Calu3 (cell line): ENCODE measurements at regions not wholly inside any gene's neighbourhood (a gene's known extent, or its start where the extent isn't known, plus 50 kb on each side); places are given as distances from the start of the nearest gene placed in this dataset.

ENCODE experiments used
- BruUV-seq: library from RNA; stranded (reverse); fragments of 400-500 nt; replicated peaks from 2 replicates; lab custom pipeline; 2021; lab: Mats Ljungman, UMichigan
- CTCF ChIA-PET: fragments of 300-600 bp; sonication (Branson Sonifier 250); formaldehyde crosslinking; loops from one replicate; lab custom pipeline; 2022; ENCODE audit warnings: antibody characterized with exemption; lab: Charles Lee
- DNase-seq: peaks from one replicate; pipeline ENCODE4 v3.0.0; 2022
- H3K27ac Mint-ChIP-seq: one replicate; pipeline ENCODE4 v1.8.0; 2022; ENCODE audit warnings: mixed read lengths; ENCODE audit not compliant: unreplicated experiment
- H3K27me3 Mint-ChIP-seq: one replicate; pipeline ENCODE4 v1.8.0; 2022; ENCODE audit warnings: mixed read lengths; ENCODE audit not compliant: unreplicated experiment
- H3K36me3 Mint-ChIP-seq: one replicate; pipeline ENCODE4 v1.8.0; 2022; ENCODE audit warnings: mild to moderate bottlenecking, moderate library complexity, mixed read lengths; ENCODE audit not compliant: insufficient read depth, unreplicated experiment
- H3K4me1 Mint-ChIP-seq: one replicate; pipeline ENCODE4 v1.8.0; 2022; ENCODE audit warnings: mild to moderate bottlenecking, low read depth, mixed read lengths; ENCODE audit not compliant: unreplicated experiment
- H3K4me3 Mint-ChIP-seq: one replicate; pipeline ENCODE4 v1.8.0; 2022; ENCODE audit warnings: mild to moderate bottlenecking, low read depth, moderate library complexity, mixed read lengths; ENCODE audit not compliant: unreplicated experiment
- H3K9me3 Mint-ChIP-seq: one replicate; pipeline ENCODE4 v1.8.0; 2022; ENCODE audit warnings: low read depth, mixed read lengths; ENCODE audit not compliant: unreplicated experiment
- intact Hi-C: fragments of 100-400 bp; cut with micrococcal nuclease; formaldehyde crosslinking; loops from one replicate; pipeline ENCODE4 v1.10.0; 2022; ENCODE audit not compliant: unreplicated experiment
- TF ChIP-seq, protein P1 (sequence below): fragments of 200-600 bp; IDR thresholded peaks from one replicate; pipeline ENCODE4 v1.8.0; 2022; ENCODE audit warnings: antibody characterized with exemption; ENCODE audit not compliant: unreplicated experiment

DNA sequence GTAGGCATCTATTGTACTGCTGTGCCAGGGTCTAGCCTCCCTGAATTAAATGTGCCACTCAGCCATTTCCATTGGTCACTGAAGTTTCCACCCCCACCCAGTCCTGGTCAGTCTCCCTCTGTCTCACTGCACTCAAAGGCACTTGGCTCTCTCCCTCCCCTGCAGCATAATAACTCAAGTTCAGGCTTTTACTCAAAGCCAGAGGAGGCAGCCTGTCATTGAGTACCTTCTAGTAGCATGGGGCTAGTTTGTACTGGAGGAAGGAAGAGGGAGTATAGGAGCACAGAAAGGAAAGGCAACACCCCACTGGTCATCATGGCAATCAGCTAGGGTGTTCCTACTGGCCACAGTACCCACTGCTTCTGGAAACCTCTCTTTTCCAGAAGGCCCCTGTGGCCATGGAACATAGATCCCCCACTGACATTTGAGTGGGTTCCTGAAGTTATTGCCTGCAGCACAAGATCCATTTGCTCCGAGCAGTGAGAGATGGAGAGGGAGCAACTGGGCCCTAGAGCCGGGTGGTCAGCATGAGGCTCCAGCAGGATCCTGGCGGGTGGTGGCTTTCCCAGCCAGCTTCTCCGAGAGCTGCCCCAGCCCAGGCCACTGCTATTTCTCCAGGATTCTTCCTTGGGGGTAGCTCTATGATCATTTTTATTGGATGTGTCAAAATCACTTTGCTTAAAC, 89.9 kb upstream of the CPEB4 start:
- DNase-seq: no peak
- CTCF ChIA-PET: no interaction called here
- Mint-ChIP-seq H3K27ac (no peak overlapping the region), H3K36me3 (no peaks in the 10 kb centered on the region), H3K4me1 (peaks cover 34% of the 10 kb centered on the region), H3K27me3 (no peaks in the 10 kb centered on the region), H3K9me3 (no peaks in the 10 kb centered on the region), H3K4me3 (no peak overlapping the region)
- TF ChIP-seq, protein P1, sequence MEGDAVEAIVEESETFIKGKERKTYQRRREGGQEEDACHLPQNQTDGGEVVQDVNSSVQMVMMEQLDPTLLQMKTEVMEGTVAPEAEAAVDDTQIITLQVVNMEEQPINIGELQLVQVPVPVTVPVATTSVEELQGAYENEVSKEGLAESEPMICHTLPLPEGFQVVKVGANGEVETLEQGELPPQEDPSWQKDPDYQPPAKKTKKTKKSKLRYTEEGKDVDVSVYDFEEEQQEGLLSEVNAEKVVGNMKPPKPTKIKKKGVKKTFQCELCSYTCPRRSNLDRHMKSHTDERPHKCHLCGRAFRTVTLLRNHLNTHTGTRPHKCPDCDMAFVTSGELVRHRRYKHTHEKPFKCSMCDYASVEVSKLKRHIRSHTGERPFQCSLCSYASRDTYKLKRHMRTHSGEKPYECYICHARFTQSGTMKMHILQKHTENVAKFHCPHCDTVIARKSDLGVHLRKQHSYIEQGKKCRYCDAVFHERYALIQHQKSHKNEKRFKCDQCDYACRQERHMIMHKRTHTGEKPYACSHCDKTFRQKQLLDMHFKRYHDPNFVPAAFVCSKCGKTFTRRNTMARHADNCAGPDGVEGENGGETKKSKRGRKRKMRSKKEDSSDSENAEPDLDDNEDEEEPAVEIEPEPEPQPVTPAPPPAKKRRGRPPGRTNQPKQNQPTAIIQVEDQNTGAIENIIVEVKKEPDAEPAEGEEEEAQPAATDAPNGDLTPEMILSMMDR: no peak
- intact Hi-C loops: no loop called here
- no TSS peak for BruUV-seq

DNA sequence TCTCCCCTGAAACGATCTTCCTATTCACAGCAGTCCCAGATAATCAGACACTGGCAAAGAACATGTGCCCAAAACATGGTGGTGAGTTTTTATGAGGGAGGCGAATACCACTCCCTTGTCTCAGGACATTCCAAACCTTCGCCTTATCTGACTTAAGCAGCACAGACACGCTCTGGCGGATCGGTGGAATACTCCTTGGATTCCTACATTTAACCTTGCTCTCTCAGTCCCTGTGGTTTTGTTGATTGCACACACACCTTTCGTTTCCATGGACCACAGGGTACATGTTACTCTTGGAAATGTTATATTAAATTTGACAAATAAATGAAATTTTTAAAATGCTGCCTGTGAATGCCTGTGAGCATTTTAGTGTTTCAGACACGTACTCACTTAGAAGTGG, 87.8 kb upstream of the CPEB4 start:
- no peak for DNase-seq
- H3K4me1 Mint-ChIP-seq: peaks cover 22% of the 10 kb centered on the region
- H3K36me3 Mint-ChIP-seq: no peaks in the 10 kb centered on the region
- CTCF ChIA-PET: no interaction called here
- no peaks in the 10 kb centered on the region for H3K9me3 Mint-ChIP-seq
- intact Hi-C loops: no loop called here
- TF ChIP-seq, protein P1: no peak
- H3K4me3 Mint-ChIP-seq: no peak overlapping the region
- no TSS peak for BruUV-seq
- H3K27ac Mint-ChIP-seq: no peak overlapping the region
- H3K27me3 Mint-ChIP-seq: no peaks in the 10 kb centered on the region

DNA sequence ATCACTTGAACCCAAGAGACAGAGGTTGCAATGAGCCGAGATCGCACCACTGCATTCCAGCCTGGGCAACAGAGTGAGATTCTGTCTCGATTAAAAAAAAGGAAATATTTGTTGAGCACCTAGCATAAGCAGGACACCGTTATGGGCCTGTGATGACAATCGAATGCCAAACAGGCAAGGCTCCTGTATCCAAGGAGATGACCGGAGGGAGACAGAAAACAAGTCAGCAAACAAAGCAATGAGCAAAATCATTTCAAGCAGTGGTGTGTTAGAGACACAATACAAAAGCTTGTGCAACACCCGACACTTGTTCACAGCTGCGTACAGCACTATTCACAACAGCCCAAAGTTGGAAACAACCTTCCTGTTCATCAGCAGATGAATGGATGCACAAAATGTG, 87.1 kb upstream of the CPEB4 start:
- BruUV-seq: no TSS peak

DNA sequence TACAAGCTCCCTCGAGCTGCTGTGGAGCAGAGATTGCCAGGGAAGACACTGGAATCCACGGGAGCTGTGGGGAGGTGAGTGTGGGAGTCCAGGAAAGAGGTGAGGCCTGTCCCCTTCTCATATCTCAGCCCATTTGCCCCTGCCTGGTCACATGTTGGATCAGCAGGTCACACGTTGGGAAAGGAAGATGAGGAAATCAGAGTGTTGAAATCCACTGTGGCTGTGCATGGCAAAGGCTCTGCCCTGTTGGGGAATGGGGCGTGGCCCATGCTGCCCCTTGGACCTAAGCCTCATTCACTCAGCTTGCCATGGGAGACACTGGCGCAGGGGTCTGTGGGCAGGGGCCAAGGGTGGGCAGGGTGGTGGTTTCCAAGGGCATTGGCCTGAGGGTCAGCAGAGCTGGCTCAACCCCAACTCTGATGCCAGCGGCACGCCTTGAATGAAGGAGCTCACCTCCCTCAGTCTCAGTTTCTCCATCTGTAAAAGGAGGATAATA, 85.4 kb upstream of the CPEB4 start:
- peak overlapping the region; percentile 42 for H3K27ac Mint-ChIP-seq
- BruUV-seq: no TSS peak
- TF ChIP-seq, protein P1: no peak
- CTCF ChIA-PET: interaction anchor here (1.2 kb wide), 1 partner anchor 24 kb away, joined by 3 read pairs; no protein-coding TSS in a partner anchor
- DNase-seq: peak; percentile 78
- H3K4me3 Mint-ChIP-seq: no peak overlapping the region
- H3K9me3 Mint-ChIP-seq: no peaks in the 10 kb centered on the region
- no peaks in the 10 kb centered on the region for H3K27me3 Mint-ChIP-seq
- H3K36me3 Mint-ChIP-seq: no peaks in the 10 kb centered on the region
- intact Hi-C loops: no loop called here
- peaks cover 17% of the 10 kb centered on the region for H3K4me1 Mint-ChIP-seq

More for the DNA sequence above, 87.1 kb upstream of the CPEB4 start:
- Mint-ChIP-seq H3K9me3 (no peaks in the 10 kb centered on the region), H3K27me3 (no peaks in the 10 kb centered on the region), H3K4me1 (peaks cover 17% of the 10 kb centered on the region), H3K4me3 (no peak overlapping the region), H3K36me3 (no peaks in the 10 kb centered on the region), H3K27ac (no peak overlapping the region)
- CTCF ChIA-PET: no interaction called here
- no peak for DNase-seq
- TF ChIP-seq, protein P1: no peak
- intact Hi-C loops: no loop called here
